HG03571 (cell line): ENCODE measurements at regions not wholly inside any gene's neighbourhood (a gene's known extent, or its start where the extent isn't known, plus 50 kb on each side); places are given as distances from the start of the nearest gene placed in this dataset.
"Not testable (repeated sequence)": the region's sequence is repeated elsewhere in the genome, so short reads cannot be mapped to it uniquely, and the experiment has no call there.

ENCODE experiments used
- ATAC-seq: cut with Tn5 transposase; IDR thresholded peaks from one replicate; pipeline ENCODE4 v1.9.1; 2021; ENCODE audit not compliant: unreplicated experiment

GRCh38 chr5:101404531-101404930 is 501.4 kb upstream of the ST8SIA4 start:
- no peak for ATAC-seq

- ATAC-seq = no peak
These were observed 490.8 kb upstream of the ST8SIA4 start for GRCh38 chr5:101393795-101394450.

DNA sequence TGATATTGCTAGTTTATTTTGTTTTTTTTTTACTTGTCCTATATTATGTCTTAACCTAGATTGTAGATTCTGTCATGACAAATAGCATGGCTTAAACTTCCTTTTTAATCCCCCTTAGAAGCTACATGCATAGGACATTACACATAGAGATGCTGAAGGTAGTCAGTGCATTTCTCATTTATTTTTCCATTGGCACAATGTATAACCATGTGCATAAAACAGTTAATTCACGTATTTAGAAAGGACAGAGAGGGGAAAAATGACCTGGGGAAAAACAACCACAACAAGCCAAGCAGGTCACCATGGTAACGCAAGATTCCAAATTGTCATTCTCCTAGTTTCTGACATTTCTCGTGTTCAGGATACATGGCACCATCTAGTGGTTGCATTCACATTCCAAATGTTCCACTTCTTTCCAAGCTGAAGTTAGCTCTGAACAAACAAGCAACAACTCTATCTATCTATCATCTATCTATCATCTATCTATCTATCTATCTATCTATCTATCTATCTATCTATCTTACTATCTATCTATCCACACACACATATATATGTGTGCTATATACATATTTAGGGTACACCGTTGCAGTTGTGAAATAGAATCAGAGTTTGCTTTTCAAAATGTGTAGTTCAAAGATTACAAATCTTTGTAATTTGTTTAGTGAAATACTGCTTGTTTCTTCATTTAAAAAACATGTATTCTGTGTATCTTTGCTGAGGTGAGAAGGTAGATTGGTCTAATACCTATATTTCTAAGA is 487.2 kb upstream of the ST8SIA4 start:
- ATAC-seq = no peak

DNA sequence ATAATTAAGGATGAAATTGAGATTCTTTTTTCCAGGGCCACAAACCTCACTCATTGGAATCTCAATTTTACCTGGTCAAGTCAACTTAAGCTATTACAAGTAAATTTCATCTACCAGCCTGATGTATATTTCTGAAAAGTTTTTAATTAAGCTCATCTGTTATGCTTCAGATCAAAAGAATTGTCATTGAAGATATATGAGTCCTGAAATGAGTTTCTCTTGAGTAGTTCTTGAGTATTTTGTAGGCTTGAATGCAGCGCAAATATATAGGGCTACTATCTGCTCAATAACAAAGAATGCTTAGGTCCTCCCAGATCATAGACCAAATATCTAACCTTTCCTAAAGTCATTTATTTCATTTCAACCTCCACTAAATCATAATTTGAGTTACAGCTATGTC is 482.2 kb upstream of the ST8SIA4 start:
- no peak for ATAC-seq

DNA sequence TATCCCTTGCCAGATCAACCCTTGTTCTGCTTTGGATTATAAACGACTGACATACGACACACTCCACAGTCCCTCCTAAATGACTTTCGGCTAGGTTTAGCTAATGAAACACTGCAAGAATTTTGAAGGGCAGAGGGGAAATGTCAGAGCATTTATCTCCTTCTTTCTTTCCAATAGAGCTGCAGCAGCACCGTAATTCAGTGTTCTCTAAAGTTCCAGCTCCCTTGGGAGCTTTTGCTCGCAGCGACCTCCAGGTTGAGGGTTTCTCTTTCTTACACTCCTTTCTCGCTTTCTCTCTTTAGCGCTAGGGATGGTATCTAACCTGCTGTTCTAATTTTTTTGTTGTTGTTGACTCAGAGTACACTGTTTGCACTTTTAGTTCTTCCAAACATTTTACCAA is 467.1 kb upstream of the ST8SIA4 start:
- no peak for ATAC-seq

DNA sequence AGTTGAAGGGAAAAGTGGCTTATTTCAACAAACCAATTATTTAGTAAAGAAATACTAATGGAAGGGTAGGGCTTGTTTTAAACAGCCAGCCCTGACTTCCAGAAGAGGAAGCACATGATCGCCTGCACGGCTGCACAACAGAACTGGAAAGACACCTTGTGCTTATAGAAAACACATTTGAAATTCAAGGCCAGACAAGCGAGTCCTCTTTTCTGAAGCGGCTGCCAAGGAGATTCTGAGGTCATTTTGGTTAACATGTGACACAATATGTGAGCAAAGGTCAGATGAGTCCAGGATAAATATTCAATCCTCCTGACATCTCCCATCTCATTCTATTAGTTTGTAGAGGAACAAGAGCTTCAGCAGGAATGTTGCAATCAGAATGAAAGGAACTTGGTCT is 461.4 kb upstream of the ST8SIA4 start:
- ATAC-seq = no peak

- ATAC-seq = no peak
These were observed 459.0 kb upstream of the ST8SIA4 start for GRCh38 chr5:101362067-101362466.

- ATAC-seq = no peak
These were observed 443.8 kb upstream of the ST8SIA4 start for GRCh38 chr5:101346906-101347305.

GRCh38 chr5:101346447-101346846 is 443.4 kb upstream of the ST8SIA4 start:
- ATAC-seq = no peak

DNA sequence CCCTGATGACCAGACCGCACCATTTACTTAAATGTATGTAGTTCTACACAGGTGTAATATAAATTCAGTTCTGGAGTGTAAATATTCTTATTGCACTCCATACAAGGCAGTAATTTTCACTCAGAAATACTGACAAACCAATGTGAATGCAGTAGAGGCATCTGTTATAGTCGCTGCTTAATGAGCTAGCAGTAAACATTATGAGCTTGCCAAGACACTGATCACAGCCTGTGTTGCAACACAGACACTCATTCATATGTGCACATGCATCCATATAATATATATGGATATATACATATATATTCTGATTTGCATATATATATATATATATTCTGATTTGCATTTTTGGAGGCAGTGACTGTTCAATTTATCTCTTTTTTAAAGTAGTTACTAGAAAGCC is 435.1 kb upstream of the ST8SIA4 start:
- no peak for ATAC-seq

- no peak for ATAC-seq
These were observed 424.7 kb upstream of the ST8SIA4 start for GRCh38 chr5:101327816-101328215.

DNA sequence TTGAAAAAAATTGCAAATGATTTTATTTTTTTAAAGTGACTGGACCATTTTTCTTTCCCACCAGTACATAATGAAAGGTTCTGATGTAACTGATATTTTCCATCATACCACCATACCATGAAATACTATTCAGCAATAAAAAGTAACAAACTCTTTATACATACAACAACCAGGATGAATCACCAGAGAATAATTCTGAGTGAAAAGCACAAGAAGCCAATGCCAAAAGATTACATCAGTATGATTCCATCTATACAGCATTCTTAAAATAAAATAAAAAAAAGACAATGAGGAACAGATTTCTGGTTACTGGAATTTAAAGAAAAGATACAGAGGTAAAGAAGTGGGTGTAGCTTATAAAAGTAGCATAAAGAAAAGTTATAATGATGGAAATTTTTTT is 423.7 kb upstream of the ST8SIA4 start:
- ATAC-seq = no peak

GRCh38 chr5:101316401-101316800 is 413.3 kb upstream of the ST8SIA4 start:
- ATAC-seq = not testable (repeated sequence)

- ATAC-seq = no peak
These were observed 403.5 kb upstream of the ST8SIA4 start for GRCh38 chr5:101306391-101307137.

GRCh38 chr5:101296477-101296876 is 393.4 kb upstream of the ST8SIA4 start:
- no peak for ATAC-seq

GRCh38 chr5:101292199-101292598 is 389.1 kb upstream of the ST8SIA4 start:
- ATAC-seq = no peak

DNA sequence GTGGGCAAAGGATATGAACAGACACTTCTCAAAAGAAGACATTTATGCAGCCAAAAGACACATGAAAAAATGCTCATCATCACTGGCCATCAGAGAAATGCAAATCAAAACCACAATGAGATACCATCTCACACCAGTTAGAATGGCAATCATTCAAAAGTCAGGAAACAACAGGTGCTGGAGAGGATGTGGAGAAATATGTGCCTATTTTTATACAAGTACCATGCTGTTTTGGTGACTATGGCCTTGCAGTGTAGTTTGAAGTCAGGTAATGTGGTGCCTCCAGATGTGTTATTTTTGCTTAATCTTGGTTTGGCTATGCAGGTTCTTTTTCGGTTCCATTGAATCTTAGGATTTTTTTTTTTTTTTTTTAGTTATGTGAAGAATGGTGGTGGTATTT is 387.7 kb upstream of the ST8SIA4 start:
- ATAC-seq = not testable (repeated sequence)

- no peak for ATAC-seq
These were observed 385.6 kb upstream of the ST8SIA4 start for GRCh38 chr5:101288633-101289032.

- ATAC-seq = no peak
These were observed 381.8 kb upstream of the ST8SIA4 start for GRCh38 chr5:101284736-101285375.

DNA sequence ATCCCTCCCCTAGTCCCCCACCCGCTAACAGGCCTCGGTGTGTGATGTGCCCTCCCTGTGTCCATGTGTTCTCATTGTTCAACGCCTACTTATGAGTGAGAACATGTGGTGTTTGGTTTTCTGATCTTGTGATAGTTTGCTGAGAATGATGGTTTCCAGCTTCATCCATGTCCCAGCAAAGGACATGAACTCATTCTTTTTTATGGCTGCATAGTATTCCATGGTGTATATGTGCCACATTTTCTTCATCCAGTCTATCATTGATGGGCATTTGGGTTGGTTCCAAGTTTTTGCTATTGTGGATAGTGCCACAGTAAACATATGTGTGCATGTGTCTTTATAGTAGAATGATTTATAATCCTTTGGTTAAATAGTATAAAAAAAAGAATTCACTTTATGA is 380.9 kb upstream of the ST8SIA4 start:
- ATAC-seq = not testable (repeated sequence)

DNA sequence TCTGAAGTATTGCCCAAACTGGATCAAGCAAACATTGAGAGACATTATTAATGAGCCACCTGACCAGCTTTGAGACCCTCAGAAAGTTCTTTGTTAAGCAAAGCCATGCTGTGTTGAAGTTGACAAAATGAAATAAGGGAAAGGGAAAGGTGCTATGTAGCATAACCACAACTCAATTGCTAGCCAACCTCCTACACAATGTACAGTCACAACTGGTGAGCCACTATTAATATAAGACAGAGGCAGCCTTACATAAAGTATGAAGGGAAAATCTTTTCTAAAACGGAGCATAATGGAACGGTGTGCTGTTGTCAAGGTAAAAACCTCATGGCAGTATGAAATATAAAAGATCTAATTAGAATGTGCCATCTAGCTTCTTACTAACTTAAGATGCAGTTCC is 375.8 kb upstream of the ST8SIA4 start:
- ATAC-seq = no peak
